GM10248 (cell line): ENCODE measurements at regions not wholly inside any gene's neighbourhood (a gene's known extent, or its start where the extent isn't known, plus 50 kb on each side); places are given as distances from the start of the nearest gene placed in this dataset.

Source experiments
- CTCF ChIA-PET: fragments of 300-600 bp; sonication (Branson Sonifier 250); formaldehyde crosslinking; extraction: SDS; loops from one replicate; lab custom pipeline; 2021; ENCODE audit warnings: antibody characterized with exemption; lab: Yijun Ruan, JAX
- POLR2A ChIA-PET: fragments of 350-650 bp; sonication (Branson Sonifier 250); formaldehyde crosslinking; extraction: SDS; loops from one replicate; lab custom pipeline; 2020; ENCODE audit warnings: antibody characterized with exemption; lab: Yijun Ruan, JAX
- DNase-seq: peaks from one replicate; pipeline ENCODE4 v3.0.0; 2012; ENCODE audit errors: extremely low spot score
- CTCF ChIP-seq: IDR thresholded peaks from 2 replicates; pipeline ENCODE4 v1.5.1; 2012; ENCODE audit warnings: mild to moderate bottlenecking, low read depth; ENCODE audit errors: extremely low read depth, missing control alignments, control extremely low read depth

DNA sequence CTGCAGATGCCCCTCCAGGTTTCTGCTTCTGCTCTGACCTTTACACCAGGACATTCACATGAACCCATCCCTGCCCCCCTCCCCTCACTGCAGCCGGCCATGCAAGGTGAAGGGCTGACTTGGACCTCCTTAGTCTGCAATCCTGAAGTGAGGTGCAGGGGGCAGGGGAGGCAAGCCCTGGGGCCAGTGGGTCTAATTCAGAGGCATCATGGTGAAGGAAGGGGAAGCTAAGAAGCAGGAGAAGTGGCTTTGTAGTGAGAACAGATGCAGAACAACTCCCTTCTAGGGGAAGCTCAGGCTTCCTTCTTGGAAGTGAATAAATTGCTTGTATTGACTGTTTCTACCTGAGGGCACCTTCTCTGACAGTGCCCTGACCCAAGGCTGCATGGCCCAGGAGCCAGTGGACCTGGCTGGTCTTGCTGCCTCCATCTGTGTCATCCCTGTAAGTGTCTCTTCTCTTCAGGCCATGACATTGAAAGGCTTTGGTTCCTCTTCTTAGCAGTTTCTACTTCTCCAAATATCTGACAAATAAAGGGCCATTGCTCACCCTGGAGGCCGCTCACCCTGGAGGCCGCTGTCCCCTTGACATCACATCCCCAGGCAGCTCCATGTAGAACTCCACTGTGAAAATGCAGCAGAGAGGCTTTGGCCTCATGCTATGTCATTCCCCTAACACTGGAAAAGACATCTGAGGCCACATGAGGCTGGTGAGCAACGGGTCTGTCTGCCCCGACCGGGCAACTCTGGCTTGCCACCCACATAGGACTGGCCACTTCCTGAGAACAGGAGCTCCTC is 55.3 kb downstream of the GADD45G start:
- ChIA-PET POLR2A (no interaction called here), CTCF (interaction anchor here (0.9 to 1.2 kb wide), 2 partner anchors 11 to 36 kb away, joined by 3 to 5 read pairs; no protein-coding TSS in a partner anchor)
- TF ChIP-seq CTCF, result no peak
- DNase-seq, result no peak

GRCh38 chr9:89661391-89661949 is 56.7 kb downstream of the GADD45G start:
- ChIA-PET POLR2A (no interaction called here), CTCF (interaction anchor here (1.1 kb wide), 1 partner anchor 68 kb away, joined by 3 read pairs; no protein-coding TSS in a partner anchor)
- TF ChIP-seq CTCF, result no peak
- DNase-seq, result no peak

DNA sequence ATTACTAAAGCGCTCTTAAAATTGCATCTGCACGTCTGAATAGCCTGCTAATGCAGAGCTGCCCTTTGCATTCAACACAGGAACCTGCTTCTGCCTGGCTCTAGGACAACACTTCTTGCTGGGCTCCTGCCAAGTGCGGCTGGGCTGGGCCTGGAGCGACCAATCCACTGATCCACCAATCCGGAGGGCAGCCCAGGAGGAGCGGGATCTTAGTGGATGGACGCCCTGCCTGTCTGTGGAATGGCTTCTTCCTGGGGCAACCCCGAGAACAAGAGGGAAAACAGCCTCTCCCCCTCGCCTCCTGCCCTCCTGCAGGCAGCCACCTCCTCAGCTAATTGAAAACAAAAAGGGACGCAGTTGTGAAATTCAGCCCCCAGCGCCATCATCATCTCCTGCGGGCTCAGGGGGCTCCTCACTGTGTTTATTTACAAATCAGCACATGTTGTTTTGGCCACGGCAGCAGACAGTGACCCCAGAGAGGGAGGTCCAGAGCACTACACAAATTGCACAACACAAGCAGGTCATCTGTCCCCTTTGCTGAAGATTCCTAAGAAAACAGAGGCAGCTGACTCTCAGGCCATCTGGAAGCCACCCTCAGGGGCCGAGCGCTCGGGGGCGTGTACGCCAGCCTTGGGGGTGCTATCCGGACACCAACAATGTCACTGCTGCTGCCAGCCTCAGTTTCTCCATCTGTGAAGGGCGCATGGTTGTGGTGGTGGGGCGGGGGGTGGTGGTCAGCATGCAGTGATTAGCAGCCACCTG is 57.3 kb downstream of the GADD45G start:
- CTCF ChIA-PET, result interaction anchor here (1.1 kb wide), 1 partner anchor 69 kb away, joined by 3 read pairs; no protein-coding TSS in a partner anchor

GRCh38 chr9:89662718-89663613 is 58.2 kb downstream of the GADD45G start:
- ChIA-PET CTCF (no interaction called here), POLR2A (no interaction called here)
- no peak for DNase-seq
- TF ChIP-seq CTCF, result no peak

More for the DNA sequence above, 57.3 kb downstream of the GADD45G start:
- POLR2A ChIA-PET, result no interaction called here
- TF ChIP-seq CTCF, result no peak
- DNase-seq, result no peak

DNA sequence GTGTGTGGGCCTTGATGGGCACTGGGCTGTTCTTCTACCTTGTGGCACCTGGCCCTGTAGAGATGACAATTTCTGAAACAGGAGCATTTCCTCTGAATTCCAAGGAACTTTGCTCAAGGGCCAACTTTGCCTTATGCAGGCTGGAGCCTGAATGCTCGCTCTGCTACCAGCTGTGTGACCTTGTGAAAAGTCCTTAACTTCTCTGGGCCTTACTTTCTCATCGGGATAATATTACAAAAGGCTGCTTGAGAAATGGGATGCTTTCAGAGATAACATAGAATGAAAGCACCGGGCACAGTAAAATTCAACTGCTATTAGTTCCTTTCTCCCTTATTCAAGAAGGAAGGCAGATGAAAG is 58.8 kb downstream of the GADD45G start:
- no peak for DNase-seq
- ChIA-PET POLR2A (no interaction called here), CTCF (interaction anchor here (0.7 kb wide), 1 partner anchor 29 kb away, joined by 3 read pairs; no protein-coding TSS in a partner anchor)
- no peak for TF ChIP-seq CTCF

DNA sequence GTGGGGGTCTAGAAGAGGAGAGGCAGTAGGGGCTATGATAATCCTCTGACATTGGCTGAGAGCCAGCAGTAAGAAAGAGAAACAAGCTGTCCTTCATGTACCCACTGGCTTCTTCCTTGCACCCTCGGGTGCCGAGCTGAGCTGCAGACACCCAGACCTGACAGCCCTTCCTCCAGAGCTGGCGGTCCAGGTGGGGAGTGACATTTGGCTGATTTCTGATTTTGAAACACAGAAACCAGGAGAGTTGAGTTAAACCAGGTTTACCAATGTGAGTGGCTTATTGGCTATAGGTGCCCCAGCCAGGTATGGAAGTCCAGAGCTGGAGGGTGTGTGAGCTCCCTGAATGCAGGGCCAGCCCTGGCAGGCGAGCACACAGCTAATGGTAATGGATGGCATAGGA is 59.2 kb downstream of the GADD45G start:
- DNase-seq, result no peak
- TF ChIP-seq CTCF, result no peak
- ChIA-PET POLR2A (no interaction called here), CTCF (interaction anchor here (0.7 kb wide), 1 partner anchor 29 kb away, joined by 3 read pairs; no protein-coding TSS in a partner anchor)
